NCI-H146 (cell line): ENCODE measurements at regions not wholly inside any gene's neighbourhood (a gene's known extent, or its start where the extent isn't known, plus 50 kb on each side); places are given as distances from the start of the nearest gene placed in this dataset.

Experiments used
- DNase-seq: peaks from one replicate; lab custom pipeline; 2025; lab: John Stamatoyannopoulos, UW

DNA sequence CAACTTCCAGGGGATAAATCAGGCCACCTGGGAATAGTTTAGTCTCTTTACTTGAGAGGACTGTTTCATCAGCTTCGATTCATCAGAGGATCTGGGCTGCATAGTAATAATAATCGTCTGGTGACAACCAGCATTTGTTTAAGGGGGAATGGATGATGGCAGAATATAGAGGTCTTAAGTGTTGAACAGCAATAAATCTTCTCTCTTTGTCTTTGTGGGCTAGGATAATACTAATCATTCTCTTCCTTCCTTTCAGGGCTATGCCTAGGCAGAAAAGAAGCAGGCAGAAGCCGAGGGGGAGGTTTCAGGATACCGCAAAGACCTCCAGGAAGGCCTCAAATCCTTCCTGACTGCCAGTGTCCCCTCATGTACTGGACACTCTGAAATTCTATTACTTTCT, 150.4 kb upstream of the GAREM1 start:
- no peak for DNase-seq

- DNase-seq, result no peak
These were observed 147.9 kb upstream of the GAREM1 start for GRCh38 chr18:32618546-32618945.

GRCh38 chr18:32613821-32614220, 143.1 kb upstream of the GAREM1 start:
- DNase-seq, result no peak

DNA sequence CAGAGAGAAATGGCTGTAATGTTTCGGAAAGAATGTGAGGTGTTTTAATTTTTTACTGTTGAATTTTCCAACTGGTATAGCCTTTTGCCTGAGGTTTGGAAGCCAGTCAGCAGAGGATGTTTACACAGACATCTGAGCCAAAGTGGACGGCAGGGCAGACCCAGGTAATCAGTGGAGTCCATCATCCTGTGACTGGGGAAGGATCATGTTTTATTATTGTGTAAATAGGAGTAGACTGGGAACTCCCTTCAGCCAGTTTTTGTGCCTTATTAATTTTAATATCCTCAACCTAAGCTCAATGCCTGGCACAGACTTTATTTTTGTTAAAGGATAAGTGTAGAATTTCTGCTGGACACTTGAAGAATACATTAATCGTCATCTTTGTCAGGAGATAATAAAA, 142.0 kb upstream of the GAREM1 start:
- peak; percentile 78 for DNase-seq

- no peak for DNase-seq
These were observed 139.5 kb upstream of the GAREM1 start for GRCh38 chr18:32610176-32610575.

- no peak for DNase-seq
These were observed 137.1 kb upstream of the GAREM1 start for GRCh38 chr18:32607816-32608215.

- no peak for DNase-seq
These were observed 127.5 kb upstream of the GAREM1 start for GRCh38 chr18:32598144-32598543.

DNA sequence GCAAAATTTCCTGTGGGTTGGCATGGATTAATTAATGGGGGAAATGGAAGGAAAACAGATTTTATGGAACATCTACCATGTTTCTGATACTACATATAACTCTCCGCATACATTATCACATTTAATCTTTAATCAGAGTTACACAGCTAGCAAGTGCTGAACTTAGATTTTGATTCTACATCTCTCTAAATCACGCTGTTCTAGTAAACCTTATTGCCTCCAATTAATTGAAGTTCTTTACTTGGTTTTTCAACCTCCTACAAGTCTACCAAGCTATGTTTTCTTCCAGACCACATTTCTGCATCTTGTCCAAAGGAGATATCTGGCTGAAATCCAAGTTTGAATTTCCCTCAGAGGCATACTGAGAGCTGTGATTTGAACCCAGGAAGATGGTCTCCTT, 125.8 kb upstream of the GAREM1 start:
- DNase-seq, result no peak

DNA sequence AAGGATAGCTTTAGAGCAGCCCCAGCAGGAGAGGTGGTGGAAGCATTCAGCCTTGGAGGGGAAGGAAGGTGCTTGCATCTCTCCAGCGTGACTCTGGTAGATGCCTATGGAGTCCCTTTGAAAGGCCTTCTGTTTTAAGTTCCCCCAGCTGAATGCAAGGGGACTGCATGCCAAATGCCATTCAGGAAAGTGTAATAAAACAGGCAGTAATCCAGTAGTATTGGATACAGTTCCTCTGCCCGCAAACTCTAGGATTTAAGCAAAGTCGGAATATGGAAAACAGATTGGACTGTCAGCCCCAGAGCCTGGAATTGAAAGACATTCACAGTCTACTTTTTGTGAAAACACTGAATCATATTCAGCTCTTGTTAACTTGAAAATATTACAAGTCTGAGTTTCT, 125.2 kb upstream of the GAREM1 start:
- DNase-seq, result no peak

DNA sequence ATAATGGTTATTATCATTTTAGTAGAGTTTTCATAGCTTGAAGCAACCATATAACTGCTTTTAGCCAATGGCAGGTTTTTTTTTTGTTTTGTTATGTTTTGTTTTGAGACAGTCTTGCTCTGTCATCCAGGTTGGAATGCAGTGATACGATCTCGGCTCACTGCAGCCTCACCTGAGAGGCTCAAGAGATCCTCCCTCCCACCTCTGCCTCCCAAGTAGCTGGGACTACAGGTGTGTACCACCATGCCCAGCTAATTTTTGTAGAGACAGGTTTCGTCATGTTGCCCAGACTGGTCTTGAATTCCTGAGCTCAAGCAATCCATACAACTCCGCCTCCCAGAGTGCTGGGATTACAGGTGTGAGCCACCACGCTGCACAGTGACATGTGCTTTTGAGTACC, 117.5 kb upstream of the GAREM1 start:
- DNase-seq, result no peak

GRCh38 chr18:32583431-32583830, 112.7 kb upstream of the GAREM1 start:
- DNase-seq, result no peak

DNA sequence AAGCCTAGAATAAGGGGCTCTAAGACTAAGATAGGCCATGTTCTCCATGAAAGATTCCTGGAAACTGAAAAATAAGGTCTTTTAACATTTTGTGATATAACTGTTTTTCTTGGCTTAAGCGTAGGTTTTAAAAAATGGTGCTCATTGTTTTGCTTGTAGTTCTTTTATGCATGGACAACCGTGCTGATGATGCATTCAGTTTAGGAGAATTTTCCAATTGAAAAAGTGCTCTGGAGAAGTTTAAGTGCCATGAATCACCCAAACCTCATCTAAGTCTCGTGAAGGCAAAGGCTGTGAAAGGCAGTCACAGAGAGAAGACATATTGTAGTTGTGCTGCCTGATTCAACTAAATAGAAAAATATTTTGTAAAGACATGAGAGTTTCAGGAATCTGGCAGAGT, 111.8 kb upstream of the GAREM1 start:
- no peak for DNase-seq

- DNase-seq, result peak; percentile 20
These were observed 106.9 kb upstream of the GAREM1 start for GRCh38 chr18:32577561-32577960.

DNA sequence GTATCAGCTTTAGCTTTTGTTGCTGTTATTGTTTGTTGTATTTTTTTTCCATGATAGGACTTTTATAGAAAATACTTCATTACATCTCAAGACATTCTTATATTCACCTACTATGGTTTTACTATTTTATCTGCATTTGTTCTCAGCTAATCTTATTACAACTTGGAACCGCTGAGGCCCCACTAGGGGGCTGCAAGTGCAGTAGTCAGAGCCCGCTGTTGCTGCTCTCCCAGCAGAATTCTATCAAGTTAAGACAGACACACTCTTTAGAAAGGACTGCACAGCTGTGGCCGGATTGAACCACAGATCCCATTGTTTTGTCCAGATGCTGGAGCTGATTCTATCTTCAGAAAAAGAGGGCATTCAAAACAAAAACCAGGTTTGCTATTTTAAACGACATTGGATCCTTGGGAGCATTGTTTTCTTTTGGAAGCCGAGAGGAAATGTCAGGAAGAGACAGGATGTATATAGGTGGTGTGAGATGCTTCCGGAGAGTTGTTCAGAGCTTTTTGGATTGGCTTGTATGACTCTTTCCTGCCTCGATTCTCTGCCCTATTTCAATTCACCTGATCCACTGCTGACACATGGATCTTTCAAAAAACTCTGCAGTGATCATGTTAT, 105.7 kb upstream of the GAREM1 start:
- DNase-seq, result peak; percentile 40

DNA sequence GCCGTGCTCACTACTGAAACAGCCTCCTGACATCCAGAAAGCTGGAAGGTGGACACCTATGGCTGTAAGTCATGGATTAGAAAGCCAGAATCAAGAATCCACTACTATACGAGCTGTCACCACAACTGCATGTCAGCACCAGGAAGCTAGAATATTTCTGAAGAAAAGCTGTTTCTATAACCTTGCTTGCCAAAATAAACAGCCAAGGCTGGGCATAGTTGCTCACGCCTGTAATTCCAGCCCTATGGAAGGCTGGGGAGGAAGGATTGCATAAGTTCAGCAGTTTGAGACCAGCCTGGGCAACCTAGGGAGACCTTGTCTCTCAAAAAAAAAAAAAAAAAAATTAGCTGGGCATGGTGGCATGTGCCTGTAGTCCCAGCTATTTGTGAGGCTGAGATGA, 96.3 kb upstream of the GAREM1 start:
- no peak for DNase-seq

DNA sequence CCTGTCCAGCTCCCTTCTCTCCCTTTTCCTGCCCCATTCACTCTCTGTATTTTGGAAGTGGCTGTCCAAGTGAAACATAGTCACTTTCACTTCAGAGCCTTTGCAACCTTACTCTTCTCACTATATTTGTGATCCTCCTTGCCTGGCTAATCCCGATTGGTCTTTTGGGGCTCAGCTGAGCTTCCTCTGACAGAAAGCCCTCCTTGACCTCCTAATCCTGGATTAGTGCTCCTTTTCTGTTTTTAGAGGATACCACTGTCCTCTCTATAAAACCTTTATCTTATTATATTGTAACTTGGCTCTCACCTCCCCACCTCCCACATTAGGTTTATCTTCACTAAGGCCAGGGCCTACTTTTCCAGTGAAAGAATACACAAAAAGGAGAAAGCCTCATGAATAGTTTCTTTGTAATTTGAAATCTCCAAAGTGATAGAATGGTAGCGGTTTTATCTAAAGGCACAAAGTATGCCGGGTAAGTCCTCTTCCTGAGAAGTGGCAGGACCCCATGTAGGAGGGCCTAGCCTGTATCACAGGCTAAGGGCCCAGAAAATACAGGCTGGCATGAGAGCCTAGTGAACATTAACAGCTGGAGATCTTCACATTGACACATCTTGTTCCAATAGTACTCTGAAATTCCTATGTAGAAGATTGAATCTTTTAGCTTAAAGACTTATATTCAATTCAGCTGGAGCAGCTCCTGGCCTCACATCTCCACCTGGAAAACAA, 83.1 kb upstream of the GAREM1 start:
- no peak for DNase-seq

GRCh38 chr18:32553174-32553573, 82.5 kb upstream of the GAREM1 start:
- no peak for DNase-seq

DNA sequence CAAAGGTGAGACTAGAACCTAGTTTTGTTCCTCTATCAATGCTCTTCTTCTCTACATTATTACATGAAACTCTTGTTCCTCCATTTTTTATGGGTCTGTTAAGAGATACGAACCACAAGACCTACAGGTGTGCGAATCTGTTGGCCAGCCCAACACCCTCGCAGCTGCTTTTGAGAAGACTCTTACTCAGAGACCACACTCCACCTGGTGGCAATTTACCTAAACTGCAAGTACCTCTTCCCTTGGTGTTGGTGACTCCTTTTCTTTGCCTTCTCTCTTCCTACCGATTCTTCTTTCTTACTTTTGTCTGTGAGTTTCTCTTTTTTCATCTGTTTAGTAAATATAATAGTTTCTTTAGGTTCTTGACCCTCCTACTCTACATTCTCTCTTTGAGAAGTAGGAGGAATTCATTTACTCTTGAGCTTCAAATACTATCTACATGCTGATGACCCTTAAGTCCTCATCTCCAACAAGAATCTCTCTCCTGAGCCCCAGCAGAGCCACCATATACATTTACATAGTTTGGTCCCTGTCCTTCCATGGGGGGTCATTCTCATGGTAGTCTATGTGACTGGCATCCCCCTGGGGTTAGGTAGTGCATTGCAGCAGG, 81.8 kb upstream of the GAREM1 start:
- peak; percentile 83 for DNase-seq

- DNase-seq, result no peak
These were observed 80.3 kb upstream of the GAREM1 start for GRCh38 chr18:32550963-32551362.

- DNase-seq, result peak; percentile 84
These were observed 78.8 kb upstream of the GAREM1 start for GRCh38 chr18:32549248-32550110.

GRCh38 chr18:32548688-32549087, 78.0 kb upstream of the GAREM1 start:
- DNase-seq, result peak; percentile 89

DNA sequence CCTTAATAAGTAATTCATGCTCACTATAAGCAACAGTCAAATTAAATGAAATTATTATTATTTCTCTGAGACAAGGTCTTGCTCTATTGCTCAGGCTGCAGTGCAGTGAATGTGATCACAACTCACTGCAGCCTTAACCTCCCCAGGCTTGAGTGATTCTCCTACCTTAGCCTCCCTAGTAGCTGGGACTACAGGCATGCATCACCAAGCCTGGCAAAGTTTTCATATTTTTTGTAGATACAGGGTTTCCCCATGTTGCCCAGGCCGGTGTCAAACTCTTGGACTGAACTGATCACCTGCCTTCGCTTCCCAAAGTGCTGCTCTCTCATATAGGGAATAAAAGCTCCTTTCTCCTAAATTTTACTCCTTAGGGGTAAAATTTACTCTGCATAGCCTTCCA, 74.9 kb upstream of the GAREM1 start:
- DNase-seq, result no peak

DNA sequence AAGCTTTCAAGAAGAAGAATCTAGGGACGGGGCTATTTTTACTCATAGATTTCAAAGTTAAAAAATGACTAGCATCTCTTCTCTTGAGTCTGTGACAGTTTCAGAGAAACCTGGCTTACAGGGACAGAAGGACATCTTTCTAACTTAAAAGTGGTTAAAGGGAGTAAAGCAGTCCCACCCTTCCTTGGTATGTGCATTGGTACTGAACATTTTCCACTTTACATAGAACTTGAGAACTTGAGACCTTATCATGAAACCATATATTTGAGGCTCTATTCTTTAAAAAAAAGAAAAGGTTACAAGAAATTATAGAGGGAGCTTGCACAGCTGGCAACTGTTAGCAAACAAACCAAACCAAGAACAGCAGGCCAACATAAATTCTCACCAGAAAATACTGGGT, 73.4 kb upstream of the GAREM1 start:
- no peak for DNase-seq
